Sigmoid colon (tissue), 4 donors: ENCODE measurements at regions not wholly inside any gene's neighbourhood (a gene's known extent, or its start where the extent isn't known, plus 50 kb on each side); places are given as distances from the start of the nearest gene placed in this dataset.

Experiments used
- CTCF ChIP-seq, 4 experiments: fragments of 450-650 bp in 3 of 4; fragments of 200-600 bp in 1 of 4; IDR thresholded peaks; one replicate each; pipeline ENCODE4 v1.5.1; 2016 to 2019; ENCODE audit warnings: antibody characterized with exemption in 4 of 4, mild to moderate bottlenecking in 3 of 4, moderate library complexity in 2 of 4
- EP300 ChIP-seq, 4 donors: sonication (generic); formaldehyde crosslinking; IDR thresholded peaks; one replicate each; pipeline ENCODE4 v1.6.1; 2017; ENCODE audit warnings: antibody characterized with exemption in 4 of 4
- POLR2A ChIP-seq, 2 donors: fragments of 450-650 bp; IDR thresholded peaks; one replicate each; pipeline ENCODE4 v1.6.1; 2016; ENCODE audit warnings: antibody characterized with exemption in 2 of 2, mild to moderate bottlenecking in 2 of 2, moderate library complexity in 2 of 2
- POLR2AphosphoS5 ChIP-seq, 4 donors: sonication (generic); formaldehyde crosslinking; IDR thresholded peaks; one replicate each; pipeline ENCODE4 v1.6.1; 2017; ENCODE audit warnings: antibody characterized with exemption in 4 of 4

GRCh38 chr7:114158854-114159253 is 240.0 kb upstream of the PPP1R3A start:
- TF ChIP-seq CTCF (IDR thresholded peaks at IDR 0.05) (no peak), POLR2AphosphoS5 (IDR thresholded peaks at IDR 0.05) (no peak), EP300 (IDR thresholded peaks at IDR 0.05) (no peak), POLR2A (IDR thresholded peaks at IDR 0.05) (no peak)
